ENCODE measurements at regions not wholly inside any gene's neighbourhood (a gene's known extent, or its start where the extent isn't known, plus 50 kb on each side); places are given as distances from the start of the nearest gene placed in this dataset.

GRCh38 chr5:8005416-8005815, 136.5 kb downstream of the MTRR start:
- H3K4me3 ChIP-seq (ENCODE audit: control insufficient read depth, low read depth, low read length), result no peak overlapping the region
- TF ChIP-seq CTCF (conservative IDR thresholded peaks at IDR 0.05; ENCODE audit: control insufficient read depth, insufficient read depth, low read depth, low read length), result no peak
- no peak for DNase-seq (ENCODE audit: low read depth)

- no peak overlapping the region for H3K4me3 ChIP-seq (ENCODE audit: control insufficient read depth, low read depth, low read length)
- DNase-seq (ENCODE audit: low read depth), result no peak
- no peak for TF ChIP-seq CTCF (conservative IDR thresholded peaks at IDR 0.05; ENCODE audit: control insufficient read depth, insufficient read depth, low read depth, low read length)
These were observed 143.4 kb downstream of the MTRR start for GRCh38 chr5:8012131-8012977.

DNA sequence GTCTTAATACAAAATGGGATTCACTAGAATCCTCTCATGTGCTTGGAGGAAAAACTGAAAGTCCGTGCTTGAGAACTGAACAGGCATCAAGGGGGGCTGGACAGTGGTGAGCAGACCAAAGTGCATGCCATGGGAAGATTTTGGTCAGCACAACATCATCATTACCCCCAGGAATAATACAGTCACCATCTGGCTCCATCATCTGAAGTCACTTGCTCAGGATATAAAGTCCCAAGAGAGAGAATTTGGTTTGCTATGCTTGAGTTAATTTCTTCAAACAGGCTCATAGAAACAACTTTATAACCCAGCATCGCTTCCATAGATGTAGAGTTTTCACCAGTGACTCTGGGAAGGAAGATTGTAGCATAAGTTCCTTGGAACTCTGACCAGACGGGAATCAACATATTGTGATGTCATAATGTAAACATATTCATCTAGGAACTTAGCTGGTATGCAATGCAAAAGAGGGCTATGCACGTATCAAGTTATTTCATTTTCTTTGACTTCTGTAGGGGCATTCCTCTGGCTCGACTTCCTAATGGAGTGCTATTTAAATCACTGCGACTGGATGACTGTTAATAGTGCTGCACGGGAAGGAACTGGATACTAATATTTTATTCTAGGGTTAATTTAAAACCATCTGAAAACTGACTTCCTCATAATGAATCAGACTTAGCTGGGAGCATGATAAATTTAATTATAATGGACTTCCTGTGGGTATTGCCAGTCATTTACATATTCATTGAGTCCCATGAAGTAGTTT, 145.2 kb downstream of the MTRR start:
- H3K4me3 ChIP-seq (ENCODE audit: control insufficient read depth, low read depth, low read length), result no peak overlapping the region
- no peak for TF ChIP-seq CTCF (conservative IDR thresholded peaks at IDR 0.05; ENCODE audit: control insufficient read depth, insufficient read depth, low read depth, low read length)
- no peak for DNase-seq (ENCODE audit: low read depth)

DNA sequence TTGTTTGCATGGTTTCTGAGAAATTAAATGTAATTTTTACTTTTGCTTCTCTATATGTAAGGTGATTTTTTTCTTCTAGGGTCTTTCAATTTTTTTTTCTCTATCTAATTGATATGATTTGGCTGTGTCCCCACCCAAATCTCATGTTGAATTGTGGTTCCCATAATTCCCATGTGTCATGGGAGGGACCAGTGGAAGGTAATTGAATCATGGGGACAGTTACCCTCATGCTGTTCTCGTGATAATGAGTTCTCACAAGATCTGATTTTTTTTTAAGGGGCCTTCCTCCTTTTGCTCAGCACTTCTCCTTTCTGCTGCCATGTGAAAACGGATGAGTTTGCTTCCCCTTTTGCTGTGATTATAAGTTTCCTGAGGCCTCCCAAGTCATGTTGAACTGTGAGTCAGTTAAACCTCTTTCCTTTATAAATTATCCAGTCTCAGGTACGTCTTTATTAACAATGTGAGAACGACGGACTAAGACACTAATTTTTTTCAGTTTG, 150.8 kb downstream of the MTRR start:
- no peak for DNase-seq (ENCODE audit: low read depth)
- H3K4me3 ChIP-seq (ENCODE audit: control insufficient read depth, low read depth, low read length), result no peak overlapping the region
- TF ChIP-seq CTCF (conservative IDR thresholded peaks at IDR 0.05; ENCODE audit: control insufficient read depth, insufficient read depth, low read depth, low read length), result no peak

GRCh38 chr5:8020861-8021514, 152.0 kb downstream of the MTRR start:
- TF ChIP-seq CTCF (conservative IDR thresholded peaks at IDR 0.05; ENCODE audit: control insufficient read depth, insufficient read depth, low read depth, low read length), result no peak
- no peak for DNase-seq (ENCODE audit: low read depth)

DNA sequence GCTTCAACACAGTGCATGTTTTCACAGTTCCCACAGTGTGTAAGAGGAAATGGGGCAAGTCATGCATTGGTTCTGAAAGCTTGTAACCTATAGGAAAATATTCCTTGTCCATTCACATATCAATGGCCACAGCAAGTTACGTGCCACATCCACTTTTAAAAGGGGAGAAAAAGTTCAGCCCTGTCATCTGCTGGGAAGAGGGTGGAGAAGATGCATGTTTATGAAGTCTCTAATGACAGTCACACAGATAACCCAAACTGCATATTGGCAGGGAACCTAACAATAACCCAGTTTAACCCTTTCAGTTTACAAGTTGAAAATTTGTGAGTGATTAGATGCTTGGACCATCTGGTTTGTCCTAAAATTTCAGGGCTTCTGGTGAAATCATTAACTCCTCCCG, 159.3 kb downstream of the MTRR start:
- H3K4me3 ChIP-seq (ENCODE audit: control insufficient read depth, low read depth, low read length), result no peak overlapping the region
- DNase-seq (ENCODE audit: low read depth), result no peak
- no peak for TF ChIP-seq CTCF (conservative IDR thresholded peaks at IDR 0.05; ENCODE audit: control insufficient read depth, insufficient read depth, low read depth, low read length)

More at GRCh38 chr5:8020861-8021514, 152.0 kb downstream of the MTRR start:
- H3K4me3 ChIP-seq (ENCODE audit: control insufficient read depth, low read depth, low read length), result no peak overlapping the region

Measured in fibroblast of mammary gland (primary cell).